CD4-positive, alpha-beta T cell treated with Interleukin-21 for 1 hour (primary cell): ENCODE measurements at regions not wholly inside any gene's neighbourhood (a gene's known extent, or its start where the extent isn't known, plus 50 kb on each side); places are given as distances from the start of the nearest gene placed in this dataset.
"Not testable (repeated sequence)": the region's sequence is repeated elsewhere in the genome, so short reads cannot be mapped to it uniquely, and the experiment has no call there.

Experiments used
- DNase-seq: peaks from one replicate; pipeline ENCODE4 v3.0.0-alpha.2; 2020

- no peak for DNase-seq
Observed at GRCh38 chr1:232579958-232580941, 49.7 kb downstream of the SIPA1L2 start.

DNA sequence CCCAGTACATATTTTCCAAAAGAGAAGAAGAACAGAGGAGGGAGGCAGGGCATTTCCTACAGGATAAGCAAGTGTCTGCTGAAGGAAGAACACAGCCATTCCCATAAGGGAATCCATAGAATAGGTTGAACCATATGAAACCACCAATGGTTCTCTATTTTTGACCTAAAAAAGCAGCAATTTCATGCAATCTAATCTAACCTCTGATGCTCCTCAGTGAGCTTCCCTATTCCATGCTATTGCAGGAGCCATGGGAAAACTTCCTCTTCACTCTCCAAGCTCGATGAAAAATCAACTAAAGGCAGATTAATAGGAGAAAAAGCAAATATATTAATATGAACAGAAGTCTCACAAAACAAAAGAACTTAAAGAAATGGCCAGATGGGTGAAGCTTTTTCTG, 50.5 kb downstream of the SIPA1L2 start:
- DNase-seq, result no peak

DNA sequence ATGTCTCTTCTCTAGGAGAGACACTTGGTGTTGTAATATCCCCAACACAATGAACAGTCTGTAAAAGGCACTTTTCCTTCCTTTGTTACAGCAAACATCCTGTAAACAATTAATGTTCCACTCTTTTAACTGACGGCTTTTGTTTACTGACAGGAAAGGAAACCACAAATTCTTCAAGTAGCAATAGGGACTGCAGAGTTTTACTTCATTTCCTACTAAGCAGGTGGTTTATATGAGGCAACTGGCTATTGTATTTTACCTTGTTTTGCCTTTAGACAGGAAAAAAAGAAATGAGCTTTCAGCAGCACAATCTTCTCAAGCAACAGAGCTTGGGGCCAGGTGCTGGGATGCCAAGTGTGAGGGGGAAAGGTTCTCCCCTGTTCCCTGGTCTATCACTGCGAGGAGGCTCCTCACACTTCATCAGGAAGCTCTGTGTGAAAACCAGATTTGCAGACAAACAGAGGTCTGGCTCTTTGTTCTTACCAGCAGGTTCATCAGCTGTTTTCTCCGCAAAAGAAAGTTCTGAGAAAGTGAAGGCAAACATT, 51.2 kb downstream of the SIPA1L2 start:
- DNase-seq, result peak; percentile 33

- no peak for DNase-seq
Observed at GRCh38 chr1:232577772-232578171, 52.2 kb downstream of the SIPA1L2 start.

DNA sequence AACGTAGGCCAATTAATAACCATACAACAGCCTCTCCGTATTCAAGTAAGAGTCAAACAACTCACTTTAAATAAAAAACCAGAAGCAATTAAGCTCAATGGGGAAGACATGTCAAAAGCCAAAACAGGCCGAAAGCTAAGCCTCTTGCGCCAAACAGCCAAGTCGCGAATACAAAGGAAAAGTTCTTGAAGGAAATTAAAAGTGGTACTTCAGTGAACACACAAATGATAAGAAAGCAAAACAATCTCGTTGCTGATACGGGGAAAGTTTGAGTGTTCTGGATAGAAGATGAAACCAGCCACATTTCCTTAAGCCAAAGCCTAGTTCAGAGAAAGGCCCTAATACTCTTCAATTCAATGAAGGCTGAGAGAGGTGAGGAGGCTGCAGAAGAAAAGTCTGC, 53.4 kb downstream of the SIPA1L2 start:
- no peak for DNase-seq

GRCh38 chr1:232575763-232576040, 54.2 kb downstream of the SIPA1L2 start:
- DNase-seq, result no peak

GRCh38 chr1:232574889-232575762, 54.8 kb downstream of the SIPA1L2 start:
- no peak for DNase-seq

DNA sequence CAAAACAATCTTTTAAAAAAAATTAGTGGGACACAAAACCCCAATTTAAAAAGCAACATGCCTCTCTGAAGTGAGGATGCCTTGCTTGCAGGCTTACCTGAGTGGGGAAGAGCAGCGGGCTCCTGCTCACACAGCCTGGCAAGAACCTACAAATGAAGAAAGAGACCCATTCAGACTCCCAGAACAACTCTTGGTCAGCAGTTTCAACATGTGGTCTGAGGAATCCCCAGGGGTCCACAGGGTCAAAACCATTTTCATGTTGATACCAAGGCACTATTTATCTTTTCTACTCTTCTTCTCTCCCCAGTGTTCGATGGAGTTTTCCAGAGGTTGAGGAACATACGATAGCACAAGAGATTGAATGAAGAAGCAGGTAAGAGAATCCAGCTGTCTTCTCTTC, 55.9 kb downstream of the SIPA1L2 start:
- no peak for DNase-seq

GRCh38 chr1:232571523-232571922, 58.4 kb downstream of the SIPA1L2 start:
- no peak for DNase-seq

- DNase-seq, result no peak
Observed at GRCh38 chr1:232570007-232570406, 59.9 kb downstream of the SIPA1L2 start.

DNA sequence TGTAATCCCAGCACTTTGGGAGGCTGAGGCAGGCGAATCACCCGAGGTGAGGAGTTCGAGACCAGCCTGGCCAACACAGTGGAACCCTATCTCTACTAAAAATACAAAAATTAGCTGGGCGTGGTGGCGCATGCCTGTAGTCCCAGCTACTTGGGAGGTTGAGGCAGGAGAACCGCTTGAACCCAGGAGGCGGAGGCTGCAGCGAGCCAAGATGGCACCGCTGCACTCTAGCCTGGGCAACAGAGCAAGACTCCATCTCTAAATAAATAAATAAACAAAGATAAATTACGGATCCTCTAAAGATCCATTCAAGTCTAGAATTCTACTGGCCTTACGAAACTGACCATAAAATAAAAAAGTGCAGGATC, 60.4 kb downstream of the SIPA1L2 start:
- DNase-seq, result not testable (repeated sequence)

GRCh38 chr1:232568906-232569553, 60.9 kb downstream of the SIPA1L2 start:
- no peak for DNase-seq

DNA sequence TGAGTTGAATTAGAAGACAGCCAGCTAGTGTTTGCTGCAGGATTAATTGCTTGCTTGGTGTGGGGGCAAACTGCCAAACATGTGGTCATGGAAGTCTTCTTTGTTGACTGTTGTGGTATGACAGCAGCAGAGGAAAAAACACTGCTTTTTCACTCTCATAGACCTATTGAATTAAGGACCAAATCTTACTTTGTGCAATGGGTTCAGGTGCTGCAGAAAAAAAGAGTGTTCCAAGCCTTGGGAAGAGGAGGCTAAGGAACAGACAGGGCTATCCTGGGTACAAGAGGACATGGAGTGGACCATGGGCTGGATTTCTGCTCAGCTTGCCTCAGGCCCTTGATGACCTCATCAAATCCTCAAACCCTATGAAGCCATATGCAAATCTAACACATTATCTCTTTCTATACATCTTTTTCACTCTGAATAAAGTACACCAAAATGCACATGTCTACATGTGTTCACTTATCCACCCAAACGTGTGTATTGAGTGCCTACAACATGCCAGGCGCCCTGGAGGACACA, 61.5 kb downstream of the SIPA1L2 start:
- DNase-seq, result no peak

DNA sequence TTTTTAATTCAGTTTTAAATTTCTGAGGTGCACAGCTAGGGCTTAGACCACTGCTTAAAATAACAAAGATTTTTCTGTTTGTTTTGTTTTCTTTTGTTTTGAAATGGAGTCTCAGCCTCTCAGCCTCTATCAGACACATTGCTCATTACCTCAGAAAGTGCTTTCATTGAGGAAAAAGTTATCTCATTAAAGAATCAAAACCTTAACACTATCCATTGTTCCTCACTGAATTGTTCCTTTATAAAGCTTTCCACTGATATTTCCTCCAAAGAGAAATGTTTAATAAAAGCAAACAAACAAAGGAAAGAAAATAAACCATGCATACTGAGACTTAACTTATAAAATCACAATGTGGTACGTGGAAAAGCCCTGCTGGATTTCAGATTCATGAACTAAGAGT, 63.8 kb downstream of the SIPA1L2 start:
- DNase-seq, result no peak

- DNase-seq, result no peak
Observed at GRCh38 chr1:232562855-232563510, 67.0 kb downstream of the SIPA1L2 start.

- DNase-seq, result no peak
Observed at GRCh38 chr1:232561381-232561780, 68.6 kb downstream of the SIPA1L2 start.

GRCh38 chr1:232560940-232561339, 69.0 kb downstream of the SIPA1L2 start:
- no peak for DNase-seq

DNA sequence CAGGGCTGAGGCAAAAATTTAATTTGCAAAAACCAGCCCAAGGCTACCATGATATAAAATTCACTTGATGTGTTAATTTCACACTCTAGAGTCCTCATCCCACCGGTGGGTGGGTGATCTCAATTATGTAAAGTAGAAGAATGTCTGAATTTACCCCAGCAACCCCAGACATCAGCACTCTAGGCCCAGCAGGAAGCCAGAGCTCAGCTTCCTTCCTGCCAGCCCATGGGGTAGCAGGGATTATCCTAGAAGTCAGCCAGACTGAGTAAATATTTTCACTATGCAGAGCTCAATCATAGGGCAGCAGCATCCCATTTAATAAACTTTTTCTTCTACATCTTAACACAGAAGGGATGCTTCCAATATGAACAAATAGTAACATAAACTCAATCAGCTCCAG, 71.0 kb downstream of the SIPA1L2 start:
- DNase-seq, result no peak

DNA sequence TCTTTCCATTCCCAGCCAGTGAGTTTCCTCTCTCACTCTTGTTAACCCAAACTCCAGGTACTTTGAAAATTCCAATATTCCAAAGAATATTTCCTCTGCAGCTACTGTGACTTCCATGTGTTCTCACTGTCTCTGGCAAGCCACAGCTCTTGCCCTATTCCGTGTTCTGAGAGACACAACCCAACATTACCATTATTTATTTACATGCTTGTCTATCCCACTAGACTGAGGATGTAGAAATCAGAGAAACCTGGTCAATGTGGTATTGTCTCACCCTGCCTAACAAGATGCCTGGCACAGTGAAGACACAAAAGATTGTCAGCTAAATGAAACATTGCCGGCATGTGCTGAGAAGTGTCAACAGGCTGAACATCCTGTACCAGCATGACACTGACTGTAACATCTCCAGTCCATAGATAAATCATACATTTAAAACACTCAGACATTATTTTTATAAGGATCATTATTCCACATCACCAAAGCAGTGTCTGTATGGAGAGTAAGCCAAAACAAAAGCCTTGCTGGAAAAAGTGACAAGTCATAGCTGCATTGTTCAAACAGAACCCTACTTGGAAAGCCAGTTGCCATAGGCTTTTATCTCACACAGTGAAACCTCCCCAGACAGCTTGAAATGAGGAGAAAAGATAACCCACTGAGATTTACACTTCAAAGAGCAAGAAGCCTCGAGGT, 72.3 kb downstream of the SIPA1L2 start:
- DNase-seq, result no peak

- no peak for DNase-seq
Observed at GRCh38 chr1:232557096-232557495, 72.8 kb downstream of the SIPA1L2 start.

DNA sequence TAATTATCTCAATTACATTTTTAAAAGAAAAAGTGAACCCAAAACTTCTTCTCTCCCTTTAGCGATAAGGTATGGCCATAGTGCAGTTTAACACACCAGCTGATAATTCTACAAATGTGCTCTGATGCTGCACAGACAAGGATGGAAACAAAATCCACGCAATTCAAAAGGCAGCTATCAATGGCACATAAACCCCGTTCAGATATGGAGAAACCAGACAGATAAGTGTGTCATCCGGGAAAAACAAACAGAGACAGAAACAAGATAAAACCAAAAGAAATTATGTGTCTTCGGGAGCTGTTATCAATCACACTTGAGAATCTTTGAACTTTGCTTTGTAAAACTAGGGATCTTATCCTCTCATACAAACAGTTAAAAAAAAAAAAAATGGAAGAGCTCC, 73.6 kb downstream of the SIPA1L2 start:
- no peak for DNase-seq
